Activated CD8-positive, alpha-beta T cell treated with anti-CD3 and anti-CD28 coated beads, Interleukin-2, amount 10 ng/mL, durations not matched to agents 7 days and 5 days (primary cell): ENCODE measurements at regions not wholly inside any gene's neighbourhood (a gene's known extent, or its start where the extent isn't known, plus 50 kb on each side); places are given as distances from the start of the nearest gene placed in this dataset.

Experiments used
- ATAC-seq: fragments of 150-1000 bp; cut with Tn5 transposase; one replicate; pipeline ENCODE4 v1.10.0; 2021; ENCODE audit warnings: moderate library complexity
- CTCF ChIA-PET: fragments of 350-600 bp; sonication (Branson Sonifier 250); formaldehyde crosslinking; loops from one replicate; lab custom pipeline; 2021; ENCODE audit warnings: antibody characterized with exemption; lab: Charles Lee
- POLR2A ChIA-PET: fragments of 350-600 bp; sonication (Branson Sonifier 250); formaldehyde crosslinking; loops from one replicate; lab custom pipeline; 2021; ENCODE audit warnings: antibody characterized with exemption; lab: Charles Lee
- DNase-seq: peaks from one replicate; pipeline ENCODE4 v3.0.0-alpha.2; 2020
- H3K27ac Mint-ChIP-seq: one replicate; pipeline ENCODE4 v1.8.0; 2021; ENCODE audit warnings: mild to moderate bottlenecking, mixed read lengths
- H3K27me3 Mint-ChIP-seq: one replicate; pipeline ENCODE4 v1.8.0; 2021; ENCODE audit warnings: low read depth, mixed read lengths
- H3K36me3 Mint-ChIP-seq: one replicate; pipeline ENCODE4 v1.8.0; 2021; ENCODE audit warnings: low read depth, mixed read lengths
- H3K4me1 Mint-ChIP-seq: one replicate; pipeline ENCODE4 v1.8.0; 2021; ENCODE audit warnings: low read depth, mixed read lengths
- H3K4me3 Mint-ChIP-seq: one replicate; pipeline ENCODE4 v1.8.0; 2021; ENCODE audit warnings: mild to moderate bottlenecking, mixed read lengths
- H3K9me3 Mint-ChIP-seq: one replicate; pipeline ENCODE4 v1.8.0; 2022; ENCODE audit warnings: mixed read lengths; ENCODE audit not compliant: insufficient read depth

DNA sequence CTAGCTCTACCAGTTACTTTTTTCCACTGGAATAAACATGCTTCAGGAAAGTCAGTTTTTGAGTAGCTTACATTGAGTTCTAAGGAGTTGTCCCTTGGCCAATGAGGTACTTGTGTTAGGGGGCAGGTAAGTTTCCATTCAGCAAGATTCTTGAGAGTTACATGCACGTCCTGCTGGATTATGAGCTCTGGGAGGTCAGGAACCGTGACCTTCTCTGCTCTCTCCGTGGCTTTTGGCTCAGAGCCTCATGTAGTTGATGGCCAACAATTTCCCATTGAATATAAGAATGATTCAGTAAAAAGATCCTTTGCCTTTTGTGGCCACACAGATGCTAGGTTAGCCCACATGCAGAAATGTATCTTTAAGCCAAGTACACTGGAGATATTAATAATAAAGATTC lies 181.8 kb upstream of the RALGAPA2 start:
- CTCF ChIA-PET: no interaction called here
- Mint-ChIP-seq H3K9me3 (no peaks in the 10 kb centered on the region), H3K27ac (no peak overlapping the region), H3K4me3 (no peak overlapping the region), H3K27me3 (no peaks in the 10 kb centered on the region), H3K36me3 (no peaks in the 10 kb centered on the region), H3K4me1 (no peaks in the 10 kb centered on the region)
- no peak for ATAC-seq
- POLR2A ChIA-PET: no interaction called here
- DNase-seq: no peak

GRCh38 chr20:20892328-20892727 lies 179.9 kb upstream of the RALGAPA2 start:
- Mint-ChIP-seq H3K36me3 (no peaks in the 10 kb centered on the region), H3K4me1 (no peaks in the 10 kb centered on the region), H3K4me3 (no peak overlapping the region), H3K27ac (no peak overlapping the region), H3K27me3 (no peaks in the 10 kb centered on the region), H3K9me3 (no peaks in the 10 kb centered on the region)
- no peak for ATAC-seq
- DNase-seq: no peak
- ChIA-PET CTCF (interaction anchor here (2.5 kb wide), 1 partner anchor 32 kb away, joined by 7 read pairs; no protein-coding TSS in a partner anchor), POLR2A (no interaction called here)

GRCh38 chr20:20890751-20891150 lies 178.3 kb upstream of the RALGAPA2 start:
- ATAC-seq (no peak), DNase-seq (no peak)
- CTCF ChIA-PET: no interaction called here
- Mint-ChIP-seq H3K4me3 (no peak overlapping the region), H3K9me3 (no peaks in the 10 kb centered on the region), H3K4me1 (no peaks in the 10 kb centered on the region), H3K27ac (no peak overlapping the region), H3K36me3 (no peaks in the 10 kb centered on the region), H3K27me3 (no peaks in the 10 kb centered on the region)
- POLR2A ChIA-PET: no interaction called here

DNA sequence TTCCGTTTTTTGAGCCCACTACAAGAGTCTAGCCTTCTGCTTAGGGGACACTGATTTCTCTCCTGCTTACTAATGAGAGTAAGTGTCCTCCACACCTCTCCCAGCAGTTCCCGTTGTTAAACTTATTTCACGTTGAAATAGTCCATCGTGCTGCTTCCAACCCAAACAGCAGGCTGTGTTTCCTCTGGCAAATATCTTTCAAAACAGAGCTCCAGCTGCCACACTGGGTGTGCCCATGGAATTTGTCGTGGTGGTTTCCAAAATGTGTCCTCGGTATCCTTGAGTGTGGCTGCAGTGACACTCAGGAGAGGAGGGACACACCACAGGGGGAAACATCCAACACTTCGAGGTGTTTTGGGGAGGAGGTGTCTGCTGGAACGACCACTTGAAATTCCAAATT lies 176.5 kb upstream of the RALGAPA2 start:
- ChIA-PET POLR2A (no interaction called here), CTCF (no interaction called here)
- Mint-ChIP-seq H3K9me3 (no peaks in the 10 kb centered on the region), H3K4me1 (no peaks in the 10 kb centered on the region), H3K27me3 (no peaks in the 10 kb centered on the region), H3K36me3 (no peaks in the 10 kb centered on the region), H3K27ac (no peak overlapping the region), H3K4me3 (no peak overlapping the region)
- no peak for DNase-seq
- ATAC-seq: no peak

- H3K27ac Mint-ChIP-seq: no peak overlapping the region
- ChIA-PET POLR2A (no interaction called here), CTCF (no interaction called here)
- H3K4me3 Mint-ChIP-seq: no peak overlapping the region
- no peaks in the 10 kb centered on the region for H3K36me3 Mint-ChIP-seq
- H3K27me3 Mint-ChIP-seq: no peaks in the 10 kb centered on the region
- ATAC-seq (no peak), DNase-seq (no peak)
- no peaks in the 10 kb centered on the region for H3K9me3 Mint-ChIP-seq
- H3K4me1 Mint-ChIP-seq: no peaks in the 10 kb centered on the region
Observed at GRCh38 chr20:20888266-20888656, 175.8 kb upstream of the RALGAPA2 start.

DNA sequence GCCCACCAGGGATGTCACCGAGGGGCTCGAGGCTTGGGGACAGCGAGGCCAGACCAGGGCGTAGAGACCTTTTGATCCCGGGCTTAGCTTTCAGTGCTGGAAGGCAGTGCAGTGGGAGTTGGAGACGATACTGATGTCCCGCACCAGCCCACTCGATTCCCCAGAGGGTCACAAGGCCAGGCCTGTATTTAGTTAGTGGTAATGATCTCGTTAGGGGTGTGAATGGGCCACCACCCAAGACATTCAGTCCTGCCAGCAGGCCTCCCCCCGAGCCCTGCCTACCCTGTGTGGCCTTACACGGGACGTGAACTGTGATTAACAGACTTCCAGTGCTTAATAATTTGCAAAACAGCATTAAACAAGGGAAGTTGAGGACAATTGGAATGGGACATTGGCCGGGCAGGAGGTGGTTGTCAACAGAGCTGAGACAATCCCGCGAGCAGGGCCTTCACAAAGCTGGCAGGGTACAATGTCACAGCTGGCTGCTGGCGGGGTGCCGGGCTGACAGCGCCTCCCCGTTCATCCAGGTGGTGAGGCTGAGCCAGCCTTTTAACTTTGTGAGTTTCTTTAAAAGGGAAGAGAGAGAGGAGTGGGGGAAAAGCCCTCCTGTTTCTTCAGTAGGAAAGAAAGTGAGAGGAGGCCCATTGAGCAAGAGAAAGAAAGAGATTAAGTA lies 175.3 kb upstream of the RALGAPA2 start:
- H3K36me3 Mint-ChIP-seq: no peaks in the 10 kb centered on the region
- no peaks in the 10 kb centered on the region for H3K9me3 Mint-ChIP-seq
- H3K27ac Mint-ChIP-seq: no peak overlapping the region
- H3K27me3 Mint-ChIP-seq: no peaks in the 10 kb centered on the region
- H3K4me1 Mint-ChIP-seq: no peaks in the 10 kb centered on the region
- POLR2A ChIA-PET: no interaction called here
- ATAC-seq (no peak), DNase-seq (no peak)
- CTCF ChIA-PET: no interaction called here
- H3K4me3 Mint-ChIP-seq: no peak overlapping the region

DNA sequence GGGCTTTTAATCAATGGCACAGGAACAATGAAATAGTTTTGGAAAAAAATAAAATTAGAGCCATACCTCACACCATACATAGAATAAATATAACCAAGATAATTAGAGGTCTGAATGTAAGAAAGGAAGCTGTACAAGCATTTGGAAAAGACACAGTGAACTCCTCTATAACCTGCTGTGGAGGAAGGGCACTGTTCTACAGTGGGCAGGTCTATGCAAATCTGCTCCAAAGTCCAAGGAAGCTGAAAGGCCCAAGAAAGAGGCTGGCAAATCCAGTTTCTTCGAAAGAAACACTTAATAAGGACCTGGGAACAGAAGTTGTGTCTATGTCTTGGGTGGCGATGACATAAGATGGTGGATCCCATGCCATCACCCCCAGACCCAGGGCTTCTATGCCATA lies 169.4 kb upstream of the RALGAPA2 start:
- CTCF ChIA-PET: interaction anchor here (1.8 kb wide), 1 partner anchor 21 kb away, joined by 4 read pairs; no protein-coding TSS in a partner anchor
- DNase-seq: no peak
- POLR2A ChIA-PET: no interaction called here
- no peaks in the 10 kb centered on the region for H3K36me3 Mint-ChIP-seq
- no peaks in the 10 kb centered on the region for H3K27me3 Mint-ChIP-seq
- H3K4me1 Mint-ChIP-seq: no peaks in the 10 kb centered on the region
- H3K9me3 Mint-ChIP-seq: no peaks in the 10 kb centered on the region
- no peak overlapping the region for H3K27ac Mint-ChIP-seq
- H3K4me3 Mint-ChIP-seq: no peak overlapping the region
- no peak for ATAC-seq

GRCh38 chr20:20877079-20877478 lies 164.6 kb upstream of the RALGAPA2 start:
- Mint-ChIP-seq H3K9me3 (no peaks in the 10 kb centered on the region), H3K4me1 (no peaks in the 10 kb centered on the region), H3K36me3 (no peaks in the 10 kb centered on the region), H3K4me3 (no peak overlapping the region), H3K27me3 (peaks cover 7% of the 10 kb centered on the region), H3K27ac (no peak overlapping the region)
- ChIA-PET CTCF (interaction anchor here (3.1 kb wide), 1 partner anchor 16 kb away, joined by 11 read pairs; no protein-coding TSS in a partner anchor), POLR2A (no interaction called here)
- no peak for ATAC-seq
- no peak for DNase-seq

DNA sequence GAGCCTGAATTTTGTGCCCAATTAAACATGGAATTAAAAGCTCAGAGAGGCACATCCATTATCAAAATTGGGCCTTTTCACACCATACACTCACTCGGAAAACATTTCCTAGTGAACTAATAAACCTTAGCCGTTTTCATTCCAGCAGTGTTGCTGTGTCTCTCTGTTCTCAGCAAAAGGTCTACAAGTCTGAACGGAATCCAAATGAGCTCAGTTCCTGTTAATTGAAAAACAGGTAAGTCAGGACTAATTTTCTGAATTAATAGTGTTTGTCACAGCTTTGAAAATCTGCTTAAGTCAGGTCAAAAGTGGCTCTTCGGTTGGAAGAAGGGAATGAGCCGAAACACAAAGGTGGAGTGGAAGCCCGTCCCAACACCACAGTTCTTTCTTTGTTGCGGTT lies 163.3 kb upstream of the RALGAPA2 start:
- CTCF ChIA-PET: interaction anchor here (3.1 kb wide), 1 partner anchor 15 kb away, joined by 11 read pairs; no protein-coding TSS in a partner anchor
- DNase-seq: no peak
- no peaks in the 10 kb centered on the region for H3K36me3 Mint-ChIP-seq
- peaks cover 9% of the 10 kb centered on the region for H3K27me3 Mint-ChIP-seq
- H3K4me1 Mint-ChIP-seq: no peaks in the 10 kb centered on the region
- no peak overlapping the region for H3K27ac Mint-ChIP-seq
- no peak overlapping the region for H3K4me3 Mint-ChIP-seq
- H3K9me3 Mint-ChIP-seq: no peaks in the 10 kb centered on the region
- no peak for ATAC-seq
- POLR2A ChIA-PET: no interaction called here

GRCh38 chr20:20872428-20872827 lies 160.0 kb upstream of the RALGAPA2 start:
- ChIA-PET POLR2A (no interaction called here), CTCF (interaction anchor here (2.6 kb wide), 1 partner anchor 12 kb away, joined by 10 read pairs; no protein-coding TSS in a partner anchor)
- Mint-ChIP-seq H3K4me3 (no peak overlapping the region), H3K27me3 (peaks cover 9% of the 10 kb centered on the region), H3K9me3 (no peaks in the 10 kb centered on the region), H3K27ac (no peak overlapping the region), H3K36me3 (no peaks in the 10 kb centered on the region), H3K4me1 (no peaks in the 10 kb centered on the region)
- no peak for ATAC-seq
- DNase-seq: no peak

DNA sequence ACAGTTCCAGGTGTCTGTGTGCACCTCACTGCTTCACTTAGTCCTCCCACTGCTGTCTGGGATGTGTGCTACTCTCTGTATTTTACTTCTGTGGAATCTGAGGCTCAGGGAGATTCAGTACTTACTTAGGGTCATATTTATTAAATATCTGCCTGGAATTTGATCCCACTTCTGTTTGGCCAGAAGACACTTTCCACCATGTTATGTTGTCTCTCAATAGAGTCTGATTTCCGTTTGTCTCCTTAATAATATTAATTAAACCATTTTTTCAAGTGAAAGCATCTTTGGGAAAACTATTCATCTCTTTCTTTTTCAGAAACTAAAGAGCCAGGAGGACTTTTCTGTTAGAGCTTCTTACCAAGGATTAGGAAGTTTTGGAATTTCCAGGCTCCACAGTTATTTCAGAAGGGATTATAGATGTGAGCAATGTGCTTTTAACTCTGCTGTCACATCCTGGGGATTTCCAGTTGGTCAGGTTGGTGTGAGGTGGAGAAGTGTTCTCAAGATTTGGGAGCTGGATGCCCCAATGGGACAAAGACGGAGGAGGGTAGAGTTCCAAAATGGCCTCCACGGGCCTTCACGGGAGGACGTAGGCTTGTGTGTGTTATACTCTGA lies 156.8 kb upstream of the RALGAPA2 start:
- Mint-ChIP-seq H3K27ac (no peak overlapping the region), H3K9me3 (no peaks in the 10 kb centered on the region), H3K4me3 (no peak overlapping the region), H3K4me1 (no peaks in the 10 kb centered on the region), H3K36me3 (no peaks in the 10 kb centered on the region), H3K27me3 (peaks cover 9% of the 10 kb centered on the region)
- ChIA-PET CTCF (no interaction called here), POLR2A (no interaction called here)
- no peak for ATAC-seq
- DNase-seq: no peak

DNA sequence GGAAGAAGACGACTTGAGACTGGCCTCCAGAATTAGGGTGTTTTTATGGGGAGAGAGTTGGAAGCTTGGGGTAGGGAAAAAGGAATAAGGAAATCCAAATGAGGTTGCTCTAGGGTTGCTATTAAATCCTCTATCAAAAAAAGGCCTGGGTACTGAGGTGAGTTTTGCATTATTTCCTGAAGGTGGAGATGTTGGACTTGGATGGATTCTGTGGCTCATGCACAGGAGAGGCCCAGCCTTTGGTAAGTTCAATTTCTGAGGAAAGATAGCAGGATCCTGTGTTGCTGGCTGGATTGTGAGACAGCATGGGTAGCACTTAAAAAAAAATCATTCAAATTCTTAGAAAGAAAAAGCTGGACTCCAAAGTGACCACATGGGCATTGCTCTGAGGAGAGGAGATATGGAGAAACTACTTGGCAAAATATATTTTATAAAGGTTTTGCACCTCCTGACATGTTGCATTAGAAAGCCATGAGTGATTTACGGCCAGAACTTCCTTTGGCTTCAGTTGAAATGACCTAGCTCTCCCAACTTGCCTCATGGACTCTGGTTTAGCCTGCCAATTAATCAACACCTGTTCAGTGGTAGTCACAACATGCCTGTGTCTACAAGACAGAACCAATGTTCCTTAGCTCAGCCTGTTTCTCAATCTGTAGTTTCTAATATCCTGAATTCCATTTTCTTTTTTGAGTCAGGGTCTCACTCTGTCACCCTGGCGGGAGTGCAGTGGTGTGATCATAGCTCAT lies 152.1 kb upstream of the RALGAPA2 start:
- no peak for ATAC-seq
- POLR2A ChIA-PET: interaction anchor here (0.6 kb wide), 1 partner anchor 46 kb away, joined by 3 read pairs; no protein-coding TSS in a partner anchor

More for the DNA sequence above, 152.1 kb upstream of the RALGAPA2 start:
- no peak overlapping the region for H3K27ac Mint-ChIP-seq
- no peak overlapping the region for H3K4me3 Mint-ChIP-seq
- no peak for DNase-seq
- H3K4me1 Mint-ChIP-seq: no peaks in the 10 kb centered on the region
- CTCF ChIA-PET: interaction anchor here (1.1 to 1.7 kb wide), 3 partner anchors 27 to 371 kb away, joined by 3 to 6 read pairs (median 5); no protein-coding TSS in a partner anchor
- H3K9me3 Mint-ChIP-seq: no peaks in the 10 kb centered on the region
- H3K36me3 Mint-ChIP-seq: no peaks in the 10 kb centered on the region
- H3K27me3 Mint-ChIP-seq: peaks cover 3% of the 10 kb centered on the region
